ENCODE measurements at regions not wholly inside any gene's neighbourhood (a gene's known extent, or its start where the extent isn't known, plus 50 kb on each side); places are given as distances from the start of the nearest gene placed in this dataset.

DNA sequence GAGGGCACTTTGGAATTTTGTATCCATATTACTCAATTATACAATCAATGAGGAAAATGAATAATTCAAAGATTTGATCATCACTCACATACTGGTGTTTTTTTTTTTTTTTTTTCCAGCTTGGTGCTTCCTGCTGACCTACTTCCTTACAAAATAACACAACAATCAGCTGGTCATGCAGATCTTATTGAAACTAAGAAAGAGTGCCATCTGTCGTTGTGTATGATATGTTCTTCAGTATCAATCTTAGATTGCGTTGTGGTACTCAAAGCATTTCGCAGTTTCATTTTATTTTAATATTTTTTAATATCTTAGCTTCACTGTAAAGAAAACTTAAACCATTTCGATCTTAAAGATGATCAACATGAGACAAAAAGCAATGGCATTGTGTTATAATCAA, 155.6 kb downstream of the OGFRL1 start:
- Histone ChIP-seq H3K27me3 (no peaks in the 10 kb centered on the region), H3K4me1 (no peaks in the 10 kb centered on the region), H3K9me3 (no peaks in the 10 kb centered on the region), H3K4me3 (no peak overlapping the region), H3K27ac (no peak overlapping the region), H3K36me3 (no peaks in the 10 kb centered on the region)
- intact Hi-C loops (cut with DNase I; ENCODE audit: low total_unique reads): loop anchor here (2.0 to 5.0 kb wide), 2 partner anchors 61 to 63 kb away; no protein-coding TSS in a partner anchor
- TF ChIP-seq POLR2A (IDR thresholded peaks at IDR 0.05): no peak
- TF ChIP-seq CTCF (IDR thresholded peaks at IDR 0.05 in 4 of 5, conservative IDR thresholded peaks at IDR 0.05 in 1 of 5): peak in 2 of 5 experiments; percentile 23 to 36
- in situ Hi-C loops (cut with MboI; ENCODE audit: low sequenced_read_pairs in 4 of 4): no loop called here
- ATAC-seq: peak in 1 of 2 donors; percentile 69
- DNase-seq: no peak

- in situ Hi-C loops (cut with MboI; ENCODE audit: low sequenced_read_pairs in 4 of 4): no loop called here
- Histone ChIP-seq H3K36me3 (no peaks in the 10 kb centered on the region), H3K27me3 (no peaks in the 10 kb centered on the region), H3K27ac (no peak overlapping the region), H3K9me3 (no peaks in the 10 kb centered on the region), H3K4me3 (no peak overlapping the region), H3K4me1 (no peaks in the 10 kb centered on the region)
- DNase-seq (no peak), ATAC-seq (no peak)
- intact Hi-C loops (cut with DNase I; ENCODE audit: low total_unique reads): no loop called here
- TF ChIP-seq CTCF (IDR thresholded peaks at IDR 0.05 in 4 of 5, conservative IDR thresholded peaks at IDR 0.05 in 1 of 5): no peak
- no peak for TF ChIP-seq POLR2A (IDR thresholded peaks at IDR 0.05)
Measured at GRCh38 chr6:71446057-71446456, 157.4 kb downstream of the OGFRL1 start.

- ATAC-seq (no peak), DNase-seq (no peak)
- Histone ChIP-seq H3K36me3 (no peaks in the 10 kb centered on the region), H3K27me3 (no peaks in the 10 kb centered on the region), H3K9me3 (no peaks in the 10 kb centered on the region), H3K27ac (no peak overlapping the region), H3K4me1 (no peaks in the 10 kb centered on the region), H3K4me3 (no peak overlapping the region)
- intact Hi-C loops (cut with DNase I; ENCODE audit: low total_unique reads): no loop called here
- no peak for TF ChIP-seq CTCF (IDR thresholded peaks at IDR 0.05 in 4 of 5, conservative IDR thresholded peaks at IDR 0.05 in 1 of 5)
- TF ChIP-seq POLR2A (IDR thresholded peaks at IDR 0.05): no peak
- in situ Hi-C loops (cut with MboI; ENCODE audit: low sequenced_read_pairs in 4 of 4): no loop called here
Measured at GRCh38 chr6:71446470-71446869, 157.9 kb downstream of the OGFRL1 start.

DNA sequence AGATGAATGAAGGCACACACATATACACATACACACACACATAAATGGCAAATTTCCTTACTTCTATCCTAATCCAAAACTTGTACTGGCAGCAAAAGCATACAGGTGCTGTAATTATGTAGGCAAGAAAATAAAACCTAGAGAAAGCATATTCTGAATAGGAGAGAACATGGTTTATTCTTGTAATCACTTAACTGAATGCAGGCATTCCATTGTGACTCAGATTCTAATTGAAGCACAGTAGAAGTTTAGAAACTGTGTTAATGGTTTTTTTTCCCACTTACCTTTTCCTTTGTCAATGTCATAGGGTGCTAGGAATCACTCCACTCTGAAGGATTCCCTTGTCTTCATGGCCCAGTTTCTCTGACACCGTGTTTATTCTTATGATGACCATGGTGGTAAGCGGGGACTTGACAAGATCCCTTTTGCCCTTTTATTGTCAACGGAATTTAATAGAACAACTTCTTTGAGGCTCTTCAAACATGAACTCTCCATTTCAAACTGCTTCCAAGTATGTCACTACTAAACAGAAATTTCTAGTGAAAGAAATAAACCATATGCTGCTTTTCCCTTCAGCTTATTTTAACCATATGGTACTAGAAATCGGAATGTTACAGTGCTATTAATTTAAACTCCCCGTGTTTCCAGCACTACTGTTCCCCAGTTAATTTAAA, 164.2 kb downstream of the OGFRL1 start:
- Histone ChIP-seq H3K36me3 (no peaks in the 10 kb centered on the region), H3K4me3 (no peak overlapping the region), H3K27ac (no peak overlapping the region), H3K27me3 (no peaks in the 10 kb centered on the region), H3K4me1 (no peaks in the 10 kb centered on the region), H3K9me3 (no peaks in the 10 kb centered on the region)
- in situ Hi-C loops (cut with MboI; ENCODE audit: low sequenced_read_pairs in 4 of 4): no loop called here
- intact Hi-C loops (cut with DNase I; ENCODE audit: low total_unique reads): no loop called here
- ATAC-seq (no peak), DNase-seq (no peak)
- TF ChIP-seq CTCF (IDR thresholded peaks at IDR 0.05 in 4 of 5, conservative IDR thresholded peaks at IDR 0.05 in 1 of 5) (no peak), POLR2A (IDR thresholded peaks at IDR 0.05) (no peak)

DNA sequence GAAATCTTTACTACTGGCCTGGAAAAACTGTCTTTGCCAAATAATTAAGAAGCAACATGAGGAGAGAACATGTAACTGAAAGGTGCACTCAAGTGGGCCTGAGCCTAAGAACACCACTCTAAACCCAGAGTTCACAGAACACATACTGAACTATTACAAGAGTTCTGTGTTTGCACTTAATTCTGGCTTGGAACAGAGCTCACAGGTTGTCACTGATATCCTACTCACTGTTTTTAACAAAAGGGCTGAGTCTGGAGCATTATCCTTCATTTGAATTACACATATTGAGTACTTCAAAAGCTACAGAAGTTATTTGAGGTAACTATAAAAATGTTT, 164.7 kb downstream of the OGFRL1 start:
- H3K27me3 ChIP-seq: no peaks in the 10 kb centered on the region
- H3K27ac ChIP-seq: no peak overlapping the region
- ATAC-seq (no peak), DNase-seq (no peak)
- intact Hi-C loops (cut with DNase I; ENCODE audit: low total_unique reads): no loop called here
- in situ Hi-C loops (cut with MboI; ENCODE audit: low sequenced_read_pairs in 4 of 4): no loop called here
- no peak overlapping the region for H3K4me3 ChIP-seq
- no peaks in the 10 kb centered on the region for H3K36me3 ChIP-seq
- TF ChIP-seq POLR2A (IDR thresholded peaks at IDR 0.05): no peak
- TF ChIP-seq CTCF (IDR thresholded peaks at IDR 0.05 in 4 of 5, conservative IDR thresholded peaks at IDR 0.05 in 1 of 5): no peak
- no peaks in the 10 kb centered on the region for H3K4me1 ChIP-seq
- H3K9me3 ChIP-seq: no peaks in the 10 kb centered on the region
